DOHH2 (cell line): ENCODE measurements at regions not wholly inside any gene's neighbourhood (a gene's known extent, or its start where the extent isn't known, plus 50 kb on each side); places are given as distances from the start of the nearest gene placed in this dataset.

Experiments used
- H3F3A ChIP-seq: fragments of 200-600 bp; sonication (generic), shearing (Covaris generic); 2 replicates; pipeline ENCODE4 v1.6.0; 2016; ENCODE audit warnings: antibody characterized with exemption, mild to moderate bottlenecking; ENCODE audit not compliant: control insufficient read depth, insufficient read depth
- H3K27ac ChIP-seq: fragments of 200-600 bp; sonication (generic); 2 replicates; pipeline ENCODE4 v1.5.1; 2014; ENCODE audit warnings: low read depth, mild to moderate bottlenecking, low read length, moderate library complexity
- H3K27me3 ChIP-seq: fragments of 200-600 bp; sonication (generic); 2 replicates; pipeline ENCODE4 v1.6.1; 2014; ENCODE audit warnings: mild to moderate bottlenecking, low read length, mixed read lengths; ENCODE audit not compliant: control insufficient read depth
- H3K36me3 ChIP-seq: fragments of 200-600 bp; sonication (generic); 2 replicates; pipeline ENCODE4 v1.6.1; 2014; ENCODE audit warnings: mild to moderate bottlenecking, low read length, moderate library complexity, mixed read lengths; ENCODE audit not compliant: control insufficient read depth
- H3K4me1 ChIP-seq: fragments of 200-600 bp; sonication (generic); 2 replicates; pipeline ENCODE4 v1.6.1; 2014; ENCODE audit warnings: mild to moderate bottlenecking, low read length, mixed read lengths; ENCODE audit not compliant: control insufficient read depth
- H3K4me2 ChIP-seq: fragments of 200-600 bp; sonication (generic); 2 replicates; pipeline ENCODE4 v1.6.0; 2014; ENCODE audit warnings: mild to moderate bottlenecking, low read length, moderate library complexity
- H3K4me3 ChIP-seq: fragments of 200-600 bp; sonication (generic); 2 replicates; pipeline ENCODE4 v1.5.1; 2014; ENCODE audit warnings: mild to moderate bottlenecking, low read length, mixed read lengths
- H3K79me2 ChIP-seq: fragments of 200-600 bp; sonication (generic); 2 replicates; pipeline ENCODE4 v1.6.1; 2014; ENCODE audit warnings: mild to moderate bottlenecking, low read length, mixed read lengths; ENCODE audit not compliant: control insufficient read depth
- H3K9me2 ChIP-seq: fragments of 200-600 bp; sonication (generic); replicated peaks from 2 replicates; pipeline ENCODE4 v1.6.1; 2014; ENCODE audit warnings: mild to moderate bottlenecking, low read length, mixed read lengths; ENCODE audit not compliant: control insufficient read depth
- H3K9me3 ChIP-seq: fragments of 200-600 bp; sonication (generic); 2 replicates; pipeline ENCODE4 v1.6.1; 2014; ENCODE audit warnings: antibody characterized with exemption, low read length, mixed read lengths; ENCODE audit not compliant: control insufficient read depth, insufficient read depth
- H4K20me1 ChIP-seq: fragments of 200-600 bp; sonication (generic); 2 replicates; pipeline ENCODE4 v1.6.0; 2014; ENCODE audit warnings: low read depth, mild to moderate bottlenecking, antibody characterized with exemption, low read length, moderate library complexity; ENCODE audit not compliant: control insufficient read depth, insufficient read depth
- EZH2phosphoT487 ChIP-seq: fragments of 200-600 bp; sonication (generic); IDR thresholded peaks from 2 replicates; pipeline ENCODE4 v1.6.1; 2017; ENCODE audit warnings: borderline replicate concordance, mild to moderate bottlenecking, antibody characterized with exemption, low read length, moderate library complexity, mixed read lengths
- TF ChIP-seq, protein P1 (sequence below): fragments of 200-600 bp; sonication (generic); IDR thresholded peaks from one replicate; pipeline ENCODE4 v1.5.1; 2014; ENCODE audit warnings: antibody characterized with exemption, mild to moderate bottlenecking, low read depth, low read length; ENCODE audit not compliant: poor library complexity, severe bottlenecking

GRCh38 chr12:30416631-30417030 is 279.0 kb downstream of the IPO8 start:
- no peaks in the 10 kb centered on the region for H4K20me1 ChIP-seq
- H3K79me2 ChIP-seq: no peaks in the 10 kb centered on the region
- H3F3A ChIP-seq: no peaks in the 10 kb centered on the region
- no peaks in the 10 kb centered on the region for H3K9me3 ChIP-seq
- H3K36me3 ChIP-seq: no peaks in the 10 kb centered on the region
- H3K27me3 ChIP-seq: no peaks in the 10 kb centered on the region
- TF ChIP-seq, protein P1, sequence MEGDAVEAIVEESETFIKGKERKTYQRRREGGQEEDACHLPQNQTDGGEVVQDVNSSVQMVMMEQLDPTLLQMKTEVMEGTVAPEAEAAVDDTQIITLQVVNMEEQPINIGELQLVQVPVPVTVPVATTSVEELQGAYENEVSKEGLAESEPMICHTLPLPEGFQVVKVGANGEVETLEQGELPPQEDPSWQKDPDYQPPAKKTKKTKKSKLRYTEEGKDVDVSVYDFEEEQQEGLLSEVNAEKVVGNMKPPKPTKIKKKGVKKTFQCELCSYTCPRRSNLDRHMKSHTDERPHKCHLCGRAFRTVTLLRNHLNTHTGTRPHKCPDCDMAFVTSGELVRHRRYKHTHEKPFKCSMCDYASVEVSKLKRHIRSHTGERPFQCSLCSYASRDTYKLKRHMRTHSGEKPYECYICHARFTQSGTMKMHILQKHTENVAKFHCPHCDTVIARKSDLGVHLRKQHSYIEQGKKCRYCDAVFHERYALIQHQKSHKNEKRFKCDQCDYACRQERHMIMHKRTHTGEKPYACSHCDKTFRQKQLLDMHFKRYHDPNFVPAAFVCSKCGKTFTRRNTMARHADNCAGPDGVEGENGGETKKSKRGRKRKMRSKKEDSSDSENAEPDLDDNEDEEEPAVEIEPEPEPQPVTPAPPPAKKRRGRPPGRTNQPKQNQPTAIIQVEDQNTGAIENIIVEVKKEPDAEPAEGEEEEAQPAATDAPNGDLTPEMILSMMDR: no peak
- no peak for TF ChIP-seq EZH2phosphoT487
- H3K9me2 ChIP-seq: no peaks in the 10 kb centered on the region
- H3K4me1 ChIP-seq: no peaks in the 10 kb centered on the region
- no peak overlapping the region for H3K4me2 ChIP-seq
- H3K27ac ChIP-seq: no peak overlapping the region
- H3K4me3 ChIP-seq: no peak overlapping the region

DNA sequence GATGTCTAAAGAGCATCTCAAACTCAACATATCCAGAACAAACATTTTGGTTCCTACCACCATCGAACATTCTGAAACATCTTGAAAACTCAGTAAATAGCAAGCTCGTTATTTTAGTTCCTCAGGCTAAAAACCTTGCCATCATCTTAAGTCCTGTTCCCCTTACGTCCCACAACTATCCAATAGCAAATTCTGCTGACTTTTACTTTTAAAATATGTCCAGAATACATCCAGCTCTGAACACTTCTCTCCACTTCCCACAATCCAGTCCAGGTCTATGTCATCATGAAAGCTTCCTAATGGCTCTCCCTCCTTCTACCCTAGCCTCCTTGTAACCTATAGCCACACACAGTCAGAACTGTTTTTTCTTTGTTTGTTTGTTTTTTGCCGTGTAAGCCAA is 279.9 kb downstream of the IPO8 start:
- Histone ChIP-seq H4K20me1 (no peaks in the 10 kb centered on the region), H3K4me2 (no peak overlapping the region), H3K36me3 (no peaks in the 10 kb centered on the region), H3K4me1 (no peaks in the 10 kb centered on the region), H3K9me2 (no peaks in the 10 kb centered on the region), H3F3A (no peaks in the 10 kb centered on the region), H3K79me2 (no peaks in the 10 kb centered on the region), H3K4me3 (no peak overlapping the region), H3K27ac (no peak overlapping the region), H3K9me3 (no peaks in the 10 kb centered on the region), H3K27me3 (no peaks in the 10 kb centered on the region)
- TF ChIP-seq EZH2phosphoT487: no peak
- TF ChIP-seq, protein P1: no peak

- H3K9me3 ChIP-seq: no peaks in the 10 kb centered on the region
- no peaks in the 10 kb centered on the region for H3K27me3 ChIP-seq
- H3K9me2 ChIP-seq: no peaks in the 10 kb centered on the region
- TF ChIP-seq, protein P1: no peak
- TF ChIP-seq EZH2phosphoT487: no peak
- no peak overlapping the region for H3K4me2 ChIP-seq
- H3K36me3 ChIP-seq: no peaks in the 10 kb centered on the region
- H3K27ac ChIP-seq: no peak overlapping the region
- no peaks in the 10 kb centered on the region for H3K79me2 ChIP-seq
- no peaks in the 10 kb centered on the region for H3K4me1 ChIP-seq
- H3F3A ChIP-seq: no peaks in the 10 kb centered on the region
- no peaks in the 10 kb centered on the region for H4K20me1 ChIP-seq
- no peak overlapping the region for H3K4me3 ChIP-seq
Measured at GRCh38 chr12:30414507-30414906, 281.2 kb downstream of the IPO8 start.

- Histone ChIP-seq H3K9me2 (no peaks in the 10 kb centered on the region), H3K79me2 (no peaks in the 10 kb centered on the region), H3K36me3 (no peaks in the 10 kb centered on the region), H3K4me2 (no peak overlapping the region), H3K4me3 (no peak overlapping the region), H3K27ac (no peak overlapping the region), H3K27me3 (no peaks in the 10 kb centered on the region), H4K20me1 (no peaks in the 10 kb centered on the region), H3K9me3 (no peaks in the 10 kb centered on the region), H3F3A (no peaks in the 10 kb centered on the region), H3K4me1 (no peaks in the 10 kb centered on the region)
- TF ChIP-seq, protein P1: no peak
- TF ChIP-seq EZH2phosphoT487: no peak
Measured at GRCh38 chr12:30400349-30400748, 295.3 kb downstream of the IPO8 start.
